ENCODE measurements at regions not wholly inside any gene's neighbourhood (a gene's known extent, or its start where the extent isn't known, plus 50 kb on each side); places are given as distances from the start of the nearest gene placed in this dataset.

- no peak for TF ChIP-seq CTCF (IDR thresholded peaks at IDR 0.05)
- no peak for TF ChIP-seq POLR2A (IDR thresholded peaks at IDR 0.05)
- no peak for TF ChIP-seq POLR2AphosphoS5 (IDR thresholded peaks at IDR 0.05)
- TF ChIP-seq EP300 (IDR thresholded peaks at IDR 0.05): no peak
Observed at GRCh38 chr12:91766454-91766853, 379.2 kb downstream of the BTG1 start.
